ENCODE measurements at regions not wholly inside any gene's neighbourhood (a gene's known extent, or its start where the extent isn't known, plus 50 kb on each side); places are given as distances from the start of the nearest gene placed in this dataset.
A peak's percentile ranks its signal among the peaks of the same experiment; 100 is the strongest.

DNA sequence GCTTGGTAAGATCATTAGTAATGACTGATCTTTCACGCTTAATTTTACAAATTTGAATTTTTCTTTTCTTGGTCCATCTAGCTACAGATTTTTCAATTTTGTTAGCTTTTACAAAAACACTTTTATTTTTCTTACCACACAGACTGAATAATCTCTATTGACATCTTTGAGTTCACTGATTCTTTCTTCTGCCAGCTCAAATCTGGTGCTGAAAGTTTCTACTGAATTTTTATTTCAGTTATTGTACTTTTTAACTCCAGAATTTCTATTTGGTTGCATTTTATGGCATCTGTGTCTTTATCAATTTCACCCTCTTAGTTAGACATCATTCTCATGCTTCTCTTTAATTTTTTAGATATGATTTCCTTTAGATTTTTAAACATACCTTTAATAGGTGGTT, 584.7 kb downstream of the LMO4 start:
- Histone ChIP-seq H3K9me3 (ENCODE audit: control insufficient read depth, low read length) (peaks cover 11% of the 10 kb centered on the region), H3K27me3 (replicated peaks; ENCODE audit: control insufficient read depth, insufficient read depth, low read length) (no peaks in the 10 kb centered on the region), H3K9ac (ENCODE audit: low read length) (no peak overlapping the region), H3K36me3 (ENCODE audit: control insufficient read depth, insufficient read depth, low read length, severe bottlenecking) (no peaks in the 10 kb centered on the region), H3K4me1 (ENCODE audit: control insufficient read depth, insufficient read depth, low read length) (peaks cover 8% of the 10 kb centered on the region), H3K4me3 (ENCODE audit: low read length) (no peak overlapping the region)
- DNase-seq (ENCODE audit: low read depth) = no peak

GRCh38 chr1:87914396-87914795, 585.7 kb downstream of the LMO4 start:
- Histone ChIP-seq H3K4me3 (ENCODE audit: low read length) (no peak overlapping the region), H3K36me3 (ENCODE audit: control insufficient read depth, insufficient read depth, low read length, severe bottlenecking) (no peaks in the 10 kb centered on the region), H3K4me1 (ENCODE audit: control insufficient read depth, insufficient read depth, low read length) (peaks cover 8% of the 10 kb centered on the region), H3K27me3 (replicated peaks; ENCODE audit: control insufficient read depth, insufficient read depth, low read length) (no peaks in the 10 kb centered on the region), H3K9me3 (ENCODE audit: control insufficient read depth, low read length) (peaks cover 11% of the 10 kb centered on the region), H3K9ac (ENCODE audit: low read length) (no peak overlapping the region)
- DNase-seq (ENCODE audit: low read depth) = no peak

GRCh38 chr1:87915771-87916170, 587.1 kb downstream of the LMO4 start:
- Histone ChIP-seq H3K36me3 (ENCODE audit: control insufficient read depth, insufficient read depth, low read length, severe bottlenecking) (no peaks in the 10 kb centered on the region), H3K9me3 (ENCODE audit: control insufficient read depth, low read length) (peaks cover 11% of the 10 kb centered on the region), H3K27me3 (replicated peaks; ENCODE audit: control insufficient read depth, insufficient read depth, low read length) (no peaks in the 10 kb centered on the region), H3K4me3 (ENCODE audit: low read length) (no peak overlapping the region), H3K9ac (ENCODE audit: low read length) (no peak overlapping the region), H3K4me1 (ENCODE audit: control insufficient read depth, insufficient read depth, low read length) (peaks cover 8% of the 10 kb centered on the region)
- no peak for DNase-seq (ENCODE audit: low read depth)

- peaks cover 8% of the 10 kb centered on the region for H3K4me1 ChIP-seq (ENCODE audit: control insufficient read depth, insufficient read depth, low read length)
- H3K36me3 ChIP-seq (ENCODE audit: control insufficient read depth, insufficient read depth, low read length, severe bottlenecking) = no peaks in the 10 kb centered on the region
- peaks cover 11% of the 10 kb centered on the region for H3K9me3 ChIP-seq (ENCODE audit: control insufficient read depth, low read length)
- H3K9ac ChIP-seq (ENCODE audit: low read length) = no peak overlapping the region
- no peaks in the 10 kb centered on the region for H3K27me3 ChIP-seq (replicated peaks; ENCODE audit: control insufficient read depth, insufficient read depth, low read length)
- peak; percentile 57 for DNase-seq (ENCODE audit: low read depth)
- H3K4me3 ChIP-seq (ENCODE audit: low read length) = no peak overlapping the region
These were observed 588.3 kb downstream of the LMO4 start for GRCh38 chr1:87916965-87917364.

DNA sequence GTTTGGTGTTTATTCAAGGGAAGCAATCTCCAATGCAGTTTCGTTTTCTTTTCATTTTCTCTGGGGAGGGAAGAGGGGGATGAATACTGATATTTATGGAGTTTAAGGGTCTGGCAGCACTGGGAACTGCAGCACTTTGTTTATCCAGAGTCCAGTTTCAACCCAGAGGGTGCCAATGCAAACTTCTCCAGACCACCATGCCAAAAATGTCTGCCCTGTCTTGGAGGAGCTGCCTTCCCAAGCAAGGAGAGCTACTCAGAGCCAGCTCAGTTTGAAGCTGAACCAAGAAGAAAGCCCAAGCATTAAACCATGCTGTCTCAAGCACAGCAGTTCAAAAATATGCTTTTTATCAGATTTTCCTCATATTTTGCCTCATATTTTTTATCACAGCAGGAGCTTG, 589.7 kb downstream of the LMO4 start:
- H3K4me1 ChIP-seq (ENCODE audit: control insufficient read depth, insufficient read depth, low read length) = peaks cover 8% of the 10 kb centered on the region
- no peaks in the 10 kb centered on the region for H3K36me3 ChIP-seq (ENCODE audit: control insufficient read depth, insufficient read depth, low read length, severe bottlenecking)
- H3K27me3 ChIP-seq (replicated peaks; ENCODE audit: control insufficient read depth, insufficient read depth, low read length) = no peaks in the 10 kb centered on the region
- H3K4me3 ChIP-seq (ENCODE audit: low read length) = no peak overlapping the region
- peaks cover 4% of the 10 kb centered on the region for H3K9me3 ChIP-seq (ENCODE audit: control insufficient read depth, low read length)
- H3K9ac ChIP-seq (ENCODE audit: low read length) = no peak overlapping the region
- no peak for DNase-seq (ENCODE audit: low read depth)

DNA sequence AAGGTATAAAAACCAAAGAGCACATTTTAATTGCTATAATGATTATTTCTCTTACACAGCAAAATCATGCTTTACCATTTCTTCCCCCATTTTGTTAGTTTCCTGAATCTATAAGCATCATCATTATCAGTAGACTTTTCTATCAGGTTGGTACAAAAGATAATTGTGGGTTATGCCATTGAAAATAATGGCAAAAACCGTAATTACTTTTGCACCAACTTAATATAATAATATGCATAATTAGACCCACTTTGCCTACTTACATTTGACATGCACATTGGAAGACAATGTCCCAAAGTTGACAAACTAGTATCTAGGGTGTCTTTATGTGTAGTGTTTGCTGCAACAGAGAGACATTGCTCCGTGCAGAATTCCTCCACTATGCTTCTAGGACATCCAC, 594.2 kb downstream of the LMO4 start:
- Histone ChIP-seq H3K27me3 (replicated peaks; ENCODE audit: control insufficient read depth, insufficient read depth, low read length) (no peaks in the 10 kb centered on the region), H3K36me3 (ENCODE audit: control insufficient read depth, insufficient read depth, low read length, severe bottlenecking) (no peaks in the 10 kb centered on the region), H3K4me1 (ENCODE audit: control insufficient read depth, insufficient read depth, low read length) (peaks cover 9% of the 10 kb centered on the region), H3K4me3 (ENCODE audit: low read length) (no peak overlapping the region), H3K9ac (ENCODE audit: low read length) (no peak overlapping the region), H3K9me3 (ENCODE audit: control insufficient read depth, low read length) (no peaks in the 10 kb centered on the region)
- no peak for DNase-seq (ENCODE audit: low read depth)

GRCh38 chr1:87926131-87926830, 597.6 kb downstream of the LMO4 start:
- H3K9me3 ChIP-seq (ENCODE audit: control insufficient read depth, low read length) = peaks cover 8% of the 10 kb centered on the region
- no peak overlapping the region for H3K4me3 ChIP-seq (ENCODE audit: low read length)
- no peaks in the 10 kb centered on the region for H3K27me3 ChIP-seq (replicated peaks; ENCODE audit: control insufficient read depth, insufficient read depth, low read length)
- no peak overlapping the region for H3K9ac ChIP-seq (ENCODE audit: low read length)
- no peaks in the 10 kb centered on the region for H3K36me3 ChIP-seq (ENCODE audit: control insufficient read depth, insufficient read depth, low read length, severe bottlenecking)
- H3K4me1 ChIP-seq (ENCODE audit: control insufficient read depth, insufficient read depth, low read length) = peaks cover 9% of the 10 kb centered on the region
- DNase-seq (ENCODE audit: low read depth) = no peak

GRCh38 chr1:87926921-87927320, 598.2 kb downstream of the LMO4 start:
- Histone ChIP-seq H3K4me3 (ENCODE audit: low read length) (no peak overlapping the region), H3K9me3 (ENCODE audit: control insufficient read depth, low read length) (peaks cover 12% of the 10 kb centered on the region), H3K4me1 (ENCODE audit: control insufficient read depth, insufficient read depth, low read length) (peaks cover 9% of the 10 kb centered on the region), H3K9ac (ENCODE audit: low read length) (no peak overlapping the region), H3K36me3 (ENCODE audit: control insufficient read depth, insufficient read depth, low read length, severe bottlenecking) (no peaks in the 10 kb centered on the region), H3K27me3 (replicated peaks; ENCODE audit: control insufficient read depth, insufficient read depth, low read length) (no peaks in the 10 kb centered on the region)
- no peak for DNase-seq (ENCODE audit: low read depth)

- Histone ChIP-seq H3K36me3 (ENCODE audit: control insufficient read depth, insufficient read depth, low read length, severe bottlenecking) (no peaks in the 10 kb centered on the region), H3K27me3 (replicated peaks; ENCODE audit: control insufficient read depth, insufficient read depth, low read length) (no peaks in the 10 kb centered on the region), H3K9ac (ENCODE audit: low read length) (no peak overlapping the region), H3K4me3 (ENCODE audit: low read length) (no peak overlapping the region), H3K9me3 (ENCODE audit: control insufficient read depth, low read length) (peaks cover 12% of the 10 kb centered on the region), H3K4me1 (ENCODE audit: control insufficient read depth, insufficient read depth, low read length) (peaks cover 9% of the 10 kb centered on the region)
- no peak for DNase-seq (ENCODE audit: low read depth)
These were observed 599.0 kb downstream of the LMO4 start for GRCh38 chr1:87927391-87928280.

DNA sequence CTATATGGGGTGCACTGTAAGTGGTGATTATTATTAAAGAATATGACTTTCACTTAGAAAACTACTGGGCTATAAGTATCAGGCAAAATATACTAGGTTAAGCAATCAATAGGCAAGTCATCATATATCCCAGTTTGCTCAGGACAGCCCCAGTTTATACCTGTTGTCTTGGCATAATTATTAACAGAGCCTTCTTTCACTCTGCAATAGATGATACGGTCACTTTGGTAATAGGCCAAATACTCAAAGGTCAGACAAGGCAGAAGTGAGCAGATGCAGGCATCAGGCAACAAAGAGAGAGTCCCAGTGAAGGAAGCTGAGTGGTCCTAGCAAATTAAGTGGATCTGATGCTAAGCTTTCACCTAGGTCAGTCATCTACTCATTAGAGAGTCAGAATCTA, 599.9 kb downstream of the LMO4 start:
- H3K4me3 ChIP-seq (ENCODE audit: low read length) = no peak overlapping the region
- H3K27me3 ChIP-seq (replicated peaks; ENCODE audit: control insufficient read depth, insufficient read depth, low read length) = no peaks in the 10 kb centered on the region
- H3K36me3 ChIP-seq (ENCODE audit: control insufficient read depth, insufficient read depth, low read length, severe bottlenecking) = no peaks in the 10 kb centered on the region
- H3K9me3 ChIP-seq (ENCODE audit: control insufficient read depth, low read length) = peaks cover 12% of the 10 kb centered on the region
- no peak overlapping the region for H3K9ac ChIP-seq (ENCODE audit: low read length)
- peaks cover 9% of the 10 kb centered on the region for H3K4me1 ChIP-seq (ENCODE audit: control insufficient read depth, insufficient read depth, low read length)
- DNase-seq (ENCODE audit: low read depth) = no peak

- no peaks in the 10 kb centered on the region for H3K36me3 ChIP-seq (ENCODE audit: control insufficient read depth, insufficient read depth, low read length, severe bottlenecking)
- no peak overlapping the region for H3K4me3 ChIP-seq (ENCODE audit: low read length)
- H3K4me1 ChIP-seq (ENCODE audit: control insufficient read depth, insufficient read depth, low read length) = peaks cover 9% of the 10 kb centered on the region
- DNase-seq (ENCODE audit: low read depth) = no peak
- no peaks in the 10 kb centered on the region for H3K27me3 ChIP-seq (replicated peaks; ENCODE audit: control insufficient read depth, insufficient read depth, low read length)
- no peak overlapping the region for H3K9ac ChIP-seq (ENCODE audit: low read length)
- H3K9me3 ChIP-seq (ENCODE audit: control insufficient read depth, low read length) = peaks cover 12% of the 10 kb centered on the region
These were observed 601.2 kb downstream of the LMO4 start for GRCh38 chr1:87929906-87930305.
